Lower leg skin (tissue), 3 donors: ENCODE measurements at regions not wholly inside any gene's neighbourhood (a gene's known extent, or its start where the extent isn't known, plus 50 kb on each side); places are given as distances from the start of the nearest gene placed in this dataset.

Source experiments
- POLR2A ChIP-seq, 2 donors: fragments of 450-650 bp; IDR thresholded peaks; one replicate each; pipeline ENCODE4 v1.6.1; 2016 to 2017; ENCODE audit warnings: antibody characterized with exemption in 2 of 2, mild to moderate bottlenecking in 1 of 2, moderate library complexity in 1 of 2
- TF ChIP-seq, protein P1 (sequence below), 3 donors: fragments of 450-650 bp; IDR thresholded peaks; one replicate each; pipeline ENCODE4 v1.5.1; 2016; ENCODE audit warnings: antibody characterized with exemption in 3 of 3, mild to moderate bottlenecking in 3 of 3, moderate library complexity in 2 of 3

DNA sequence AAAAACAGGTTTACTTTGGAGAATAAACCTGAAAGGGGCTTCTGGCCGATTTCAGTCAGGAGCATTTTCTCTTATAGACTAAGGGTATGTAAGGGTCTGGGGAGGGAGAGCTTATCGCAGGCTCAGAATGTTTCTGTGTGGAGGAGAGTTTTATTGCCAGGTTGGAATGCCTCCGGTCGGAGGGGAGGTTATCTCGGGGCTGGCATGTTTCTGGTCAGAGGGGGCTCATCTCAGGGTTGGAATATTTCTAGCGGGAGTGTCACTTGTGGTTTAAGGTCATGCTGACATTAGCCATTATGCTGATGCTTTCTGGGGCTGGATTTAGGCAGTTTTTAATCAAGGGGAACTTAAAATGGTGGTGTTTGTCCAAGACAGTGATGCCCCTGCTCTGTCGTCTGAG is 333.6 kb downstream of the METTL4 start:
- TF ChIP-seq, protein P1, sequence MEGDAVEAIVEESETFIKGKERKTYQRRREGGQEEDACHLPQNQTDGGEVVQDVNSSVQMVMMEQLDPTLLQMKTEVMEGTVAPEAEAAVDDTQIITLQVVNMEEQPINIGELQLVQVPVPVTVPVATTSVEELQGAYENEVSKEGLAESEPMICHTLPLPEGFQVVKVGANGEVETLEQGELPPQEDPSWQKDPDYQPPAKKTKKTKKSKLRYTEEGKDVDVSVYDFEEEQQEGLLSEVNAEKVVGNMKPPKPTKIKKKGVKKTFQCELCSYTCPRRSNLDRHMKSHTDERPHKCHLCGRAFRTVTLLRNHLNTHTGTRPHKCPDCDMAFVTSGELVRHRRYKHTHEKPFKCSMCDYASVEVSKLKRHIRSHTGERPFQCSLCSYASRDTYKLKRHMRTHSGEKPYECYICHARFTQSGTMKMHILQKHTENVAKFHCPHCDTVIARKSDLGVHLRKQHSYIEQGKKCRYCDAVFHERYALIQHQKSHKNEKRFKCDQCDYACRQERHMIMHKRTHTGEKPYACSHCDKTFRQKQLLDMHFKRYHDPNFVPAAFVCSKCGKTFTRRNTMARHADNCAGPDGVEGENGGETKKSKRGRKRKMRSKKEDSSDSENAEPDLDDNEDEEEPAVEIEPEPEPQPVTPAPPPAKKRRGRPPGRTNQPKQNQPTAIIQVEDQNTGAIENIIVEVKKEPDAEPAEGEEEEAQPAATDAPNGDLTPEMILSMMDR (IDR thresholded peaks at IDR 0.05), result no peak
- no peak for TF ChIP-seq POLR2A (IDR thresholded peaks at IDR 0.05)
